ENCODE measurements at regions not wholly inside any gene's neighbourhood (a gene's known extent, or its start where the extent isn't known, plus 50 kb on each side); places are given as distances from the start of the nearest gene placed in this dataset.

DNA sequence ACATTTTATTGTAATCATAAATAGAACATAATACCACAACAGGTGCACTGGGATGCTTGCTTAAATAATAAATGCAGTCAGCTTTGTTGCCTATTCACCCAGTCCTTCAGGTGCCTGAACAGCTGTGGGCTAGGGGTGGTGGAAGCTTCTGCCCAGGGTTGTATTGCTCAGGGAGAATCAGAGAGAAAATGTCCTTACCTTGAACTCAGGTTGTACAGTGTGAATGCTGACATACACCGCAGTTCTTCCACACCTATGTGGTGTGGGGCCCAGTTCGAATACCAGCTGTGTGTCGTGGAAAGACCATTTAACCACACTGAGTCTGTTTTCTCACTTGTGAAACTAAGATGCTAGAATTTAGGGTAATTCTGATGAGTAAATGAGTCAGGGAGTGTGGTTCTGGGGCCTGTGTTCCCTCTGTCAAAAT lies 115.7 kb upstream of the ATP1A1 start:
- no peak for TF ChIP-seq POLR2AphosphoS5 (IDR thresholded peaks at IDR 0.05; ENCODE audit: borderline replicate concordance, low read depth, low read length)
- no peak for TF ChIP-seq EZH2 (IDR thresholded peaks at IDR 0.05)

Data from SK-N-MC (cell line).